ENCODE measurements at regions not wholly inside any gene's neighbourhood (a gene's known extent, or its start where the extent isn't known, plus 50 kb on each side); places are given as distances from the start of the nearest gene placed in this dataset.
A peak's percentile ranks its signal among the peaks of the same experiment; 100 is the strongest.

GRCh38 chr20:50301165-50301564, 110.5 kb downstream of the CEBPB start:
- DNase-seq (ENCODE audit: low read depth): no peak

DNA sequence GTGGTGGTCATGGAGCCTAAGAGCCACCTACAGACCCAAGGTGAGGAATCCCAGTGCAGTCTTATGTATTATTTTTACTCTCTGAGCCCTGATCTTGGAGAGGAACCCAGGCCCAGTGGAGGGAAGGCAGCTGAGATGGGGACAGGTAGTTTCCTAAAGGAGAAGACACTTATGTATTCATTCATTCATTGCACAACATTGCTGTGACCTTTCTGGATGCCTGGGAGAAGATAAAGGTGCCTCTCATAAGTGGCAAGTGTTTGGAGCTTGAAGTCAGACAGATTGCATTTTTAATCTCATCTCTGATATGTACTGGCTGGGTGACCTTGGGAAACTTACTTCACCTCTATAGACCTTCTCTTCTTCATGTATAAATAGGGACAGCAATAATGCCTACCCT, 111.1 kb downstream of the CEBPB start:
- DNase-seq (ENCODE audit: low read depth): no peak

GRCh38 chr20:50302341-50303057, 111.9 kb downstream of the CEBPB start:
- no peak for DNase-seq (ENCODE audit: low read depth)

- DNase-seq (ENCODE audit: low read depth): peak; percentile 83
Measured at GRCh38 chr20:50303573-50304500, 113.2 kb downstream of the CEBPB start.

DNA sequence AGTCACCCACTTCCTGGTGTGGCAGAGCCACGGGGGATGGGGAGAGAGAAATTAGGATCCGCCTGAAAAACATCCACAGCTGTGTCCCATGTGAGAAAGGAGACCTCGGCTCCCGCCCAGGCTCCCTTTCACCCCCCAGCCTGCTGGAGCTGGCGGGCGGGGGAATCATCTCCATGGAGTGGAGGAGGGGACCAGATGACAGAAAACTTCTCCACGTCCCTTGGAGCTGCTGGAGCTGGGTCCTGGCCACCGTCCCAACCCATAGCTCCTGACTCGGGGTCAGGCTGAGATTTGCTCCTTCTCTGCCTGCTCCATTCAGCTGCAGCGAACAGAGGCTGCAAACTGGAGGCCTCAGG, 113.8 kb downstream of the CEBPB start:
- DNase-seq (ENCODE audit: low read depth): peak; percentile 85

GRCh38 chr20:50304923-50305635, 114.4 kb downstream of the CEBPB start:
- peak; percentile 79 for DNase-seq (ENCODE audit: low read depth)

DNA sequence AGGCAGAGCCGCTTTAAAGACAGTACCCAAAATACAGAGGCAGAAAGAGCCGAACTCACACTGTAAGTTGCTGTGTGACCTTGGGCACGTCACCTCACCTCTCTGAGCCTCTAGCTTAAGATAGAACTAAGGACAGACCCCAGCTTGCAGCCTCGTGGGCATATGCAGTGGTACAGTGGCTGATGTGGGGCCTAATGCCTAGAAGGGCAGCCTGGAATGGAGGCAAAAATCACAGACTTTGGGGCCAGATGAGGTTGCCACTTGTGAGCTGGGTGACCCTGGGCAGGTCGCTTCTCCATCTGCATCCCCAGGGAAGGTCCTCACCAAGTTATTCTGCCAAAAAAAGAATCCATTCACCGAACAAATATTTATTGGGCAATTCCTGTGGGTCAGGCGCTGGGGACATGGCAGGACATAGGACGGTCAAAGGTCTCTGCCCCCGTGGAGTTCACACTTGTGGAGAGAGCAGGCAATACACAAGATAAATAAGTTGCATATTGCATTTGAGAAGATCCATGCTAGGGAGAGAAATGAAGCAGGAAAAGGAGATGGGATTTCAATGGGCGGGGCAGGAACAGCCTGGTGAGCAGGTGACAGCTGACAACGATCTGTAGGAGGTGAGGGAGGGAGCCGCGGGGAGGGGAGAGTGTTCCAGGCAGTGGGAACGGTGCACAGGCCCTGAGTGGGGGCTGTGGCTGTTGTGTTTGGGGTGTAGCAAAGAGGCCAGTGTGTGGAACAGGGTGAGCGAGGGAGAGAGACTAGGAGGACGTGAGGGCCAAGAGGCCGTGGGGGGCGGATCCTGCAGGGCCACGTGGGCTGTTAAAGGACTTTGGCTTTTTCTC, 115.2 kb downstream of the CEBPB start:
- DNase-seq (ENCODE audit: low read depth): no peak

DNA sequence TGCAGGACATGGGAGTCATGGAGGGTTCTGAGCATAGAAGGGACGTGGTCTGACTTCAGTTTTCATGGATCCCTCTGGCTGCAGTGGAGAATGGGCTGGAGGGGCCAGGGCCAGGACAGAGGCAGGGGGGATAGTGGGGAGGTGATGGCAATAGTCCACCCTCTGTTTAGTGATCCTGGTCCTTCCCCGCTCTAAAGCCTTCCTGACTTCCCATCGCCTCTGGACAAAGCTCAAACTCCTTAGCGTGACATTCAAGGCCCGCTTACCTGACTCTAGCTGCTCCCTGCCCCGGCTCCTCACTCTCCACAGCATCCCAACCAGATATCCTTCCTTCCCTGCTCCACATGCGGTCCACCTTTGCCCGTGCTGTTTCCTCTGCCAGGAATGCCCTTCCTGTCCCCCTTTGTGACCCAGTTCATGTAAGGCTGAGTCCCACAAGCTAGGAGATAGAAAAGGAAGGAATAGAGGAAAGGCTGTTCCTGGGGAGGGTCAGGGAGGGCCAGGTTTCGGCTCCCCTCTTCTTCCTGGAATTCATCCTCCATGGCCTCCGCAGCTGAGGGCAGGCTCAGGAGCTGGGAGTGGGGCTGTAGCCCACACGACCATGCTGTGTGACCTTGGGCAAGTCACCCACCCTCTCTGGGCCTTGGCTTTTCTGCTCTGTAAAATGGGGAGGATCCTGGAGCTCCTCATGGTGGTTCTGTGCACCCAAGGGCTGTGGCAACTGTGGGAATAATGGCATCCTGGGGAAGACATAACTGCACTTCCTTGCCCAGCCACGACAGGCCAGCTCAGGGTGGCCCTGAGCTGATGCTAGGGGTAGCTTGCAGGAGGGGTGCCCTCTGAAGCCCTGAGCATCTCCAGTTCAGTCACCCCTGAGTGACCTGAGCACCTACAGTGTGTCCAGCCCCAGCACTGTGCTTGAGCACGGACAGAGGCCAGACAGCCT, 116.1 kb downstream of the CEBPB start:
- DNase-seq (ENCODE audit: low read depth): no peak

GRCh38 chr20:50308166-50308512, 117.5 kb downstream of the CEBPB start:
- DNase-seq (ENCODE audit: low read depth): no peak

DNA sequence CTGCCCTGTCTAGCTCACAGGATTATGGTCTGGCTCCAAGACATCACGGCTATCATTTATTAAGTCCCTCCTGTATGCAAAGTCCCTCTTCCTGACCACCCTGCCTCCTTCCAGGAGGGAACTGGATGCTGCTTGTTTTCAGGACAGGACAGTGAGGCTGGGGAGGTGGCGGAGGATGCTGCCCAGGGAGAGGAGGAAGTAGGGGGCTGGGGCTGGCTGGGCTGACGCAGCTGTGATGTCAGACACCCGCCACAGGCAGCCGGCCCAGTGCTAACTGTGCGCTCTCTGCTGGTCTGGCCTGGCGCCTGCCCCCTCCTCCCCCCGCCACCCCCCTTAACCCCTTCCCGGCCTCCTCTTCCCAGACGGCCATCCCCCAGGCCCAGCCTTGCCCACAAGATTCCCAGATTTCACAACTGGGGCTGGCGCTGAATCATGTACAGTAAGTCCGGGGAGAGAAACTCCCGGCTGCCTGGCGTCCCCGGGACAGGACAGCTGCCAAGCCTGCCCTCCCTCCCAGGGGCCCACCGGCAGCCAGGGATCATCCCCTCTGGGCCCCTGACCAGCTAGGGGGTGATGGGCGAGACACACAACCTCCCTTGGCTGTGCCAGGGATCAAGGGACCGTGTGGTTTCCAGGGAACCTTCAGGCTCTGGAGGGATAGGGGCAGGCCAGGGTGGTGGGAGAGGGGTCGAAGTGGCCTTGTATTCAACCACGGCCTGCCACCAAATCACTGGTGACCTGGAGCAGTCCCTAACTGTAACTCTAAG, 118.1 kb downstream of the CEBPB start:
- peak; percentile 92 for DNase-seq (ENCODE audit: low read depth)

- DNase-seq (ENCODE audit: low read depth): no peak
Measured at GRCh38 chr20:50309280-50309763, 118.7 kb downstream of the CEBPB start.

DNA sequence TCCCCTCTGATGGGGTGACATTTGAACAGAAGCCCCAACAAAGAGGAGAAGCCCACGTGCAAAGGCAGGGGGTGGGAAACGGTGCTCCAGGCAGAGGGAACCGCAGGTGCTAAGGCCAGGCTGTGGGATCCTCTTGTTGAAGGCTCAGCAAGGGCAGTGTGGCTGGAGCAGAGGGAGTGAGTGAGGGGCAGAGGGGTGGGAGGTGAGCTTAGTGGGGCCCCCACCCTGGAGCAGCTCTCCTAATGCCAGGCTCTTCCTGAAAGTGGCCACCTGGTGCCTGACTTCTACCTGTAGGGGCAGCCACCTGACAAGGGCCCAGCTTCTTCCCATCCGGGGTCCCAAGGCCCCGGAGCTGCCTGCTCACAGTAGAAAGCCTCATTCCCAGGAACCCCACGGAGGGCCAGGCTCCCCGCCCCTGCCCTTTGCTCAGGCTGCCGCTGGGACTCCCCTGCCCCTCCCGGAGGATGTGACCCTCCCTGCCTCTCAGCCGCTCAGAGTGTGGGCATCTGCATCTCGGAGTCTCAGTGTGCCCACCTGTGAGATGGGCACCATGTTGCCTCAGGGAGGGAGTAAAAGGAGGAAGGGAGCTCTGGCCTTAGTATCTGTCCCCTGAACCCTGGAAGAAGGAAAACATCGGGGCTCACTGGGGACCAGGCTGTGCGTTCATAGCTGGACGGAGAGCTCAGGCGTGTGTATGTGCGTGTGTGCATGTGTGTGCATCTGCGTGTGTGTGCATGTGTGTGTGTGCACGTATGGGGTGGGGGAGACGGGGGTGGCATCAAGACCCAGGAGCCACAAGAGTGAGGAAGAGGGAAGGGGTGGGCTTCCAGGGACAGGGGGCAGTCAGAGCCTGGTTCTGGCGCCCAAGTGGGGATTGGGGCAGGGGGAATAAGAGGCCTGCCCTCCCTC, 119.4 kb downstream of the CEBPB start:
- no peak for DNase-seq (ENCODE audit: low read depth)

DNA sequence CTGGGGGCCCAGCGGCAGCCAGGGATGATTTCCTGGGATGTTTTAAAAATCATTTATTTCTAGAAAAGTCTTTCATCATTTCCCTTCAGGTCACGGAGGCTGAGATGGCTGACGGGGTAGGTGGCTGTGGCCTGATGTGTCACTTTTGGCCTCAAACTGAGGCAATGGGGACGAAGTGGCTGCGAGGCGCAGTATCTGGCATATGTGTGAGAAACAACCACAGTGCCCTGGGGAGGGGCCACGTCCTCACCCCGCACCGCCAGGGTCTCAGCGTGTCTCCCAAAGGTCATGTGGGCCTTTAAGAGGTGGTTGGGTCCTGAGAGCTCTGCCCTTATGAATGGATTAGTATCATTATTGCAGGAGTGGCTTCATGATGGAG, 120.0 kb downstream of the CEBPB start:
- DNase-seq (ENCODE audit: low read depth): no peak

- DNase-seq (ENCODE audit: low read depth): no peak
Measured at GRCh38 chr20:50311308-50312001, 120.8 kb downstream of the CEBPB start.

- no peak for DNase-seq (ENCODE audit: low read depth)
Measured at GRCh38 chr20:50312002-50312681, 121.5 kb downstream of the CEBPB start.

GRCh38 chr20:50312682-50313521, 122.3 kb downstream of the CEBPB start:
- DNase-seq (ENCODE audit: low read depth): no peak

- DNase-seq (ENCODE audit: low read depth): no peak
Measured at GRCh38 chr20:50313522-50313820, 122.8 kb downstream of the CEBPB start.

Measured in fibroblast of the conjunctiva (primary cell).